OCI-M2 (cell line): ENCODE measurements at regions not wholly inside any gene's neighbourhood (a gene's known extent, or its start where the extent isn't known, plus 50 kb on each side); places are given as distances from the start of the nearest gene placed in this dataset.

Source experiments
- DNase-seq: peaks from one replicate; lab custom pipeline; 2025; ENCODE audit not compliant: unreplicated experiment; lab: John Stamatoyannopoulos, UW

DNA sequence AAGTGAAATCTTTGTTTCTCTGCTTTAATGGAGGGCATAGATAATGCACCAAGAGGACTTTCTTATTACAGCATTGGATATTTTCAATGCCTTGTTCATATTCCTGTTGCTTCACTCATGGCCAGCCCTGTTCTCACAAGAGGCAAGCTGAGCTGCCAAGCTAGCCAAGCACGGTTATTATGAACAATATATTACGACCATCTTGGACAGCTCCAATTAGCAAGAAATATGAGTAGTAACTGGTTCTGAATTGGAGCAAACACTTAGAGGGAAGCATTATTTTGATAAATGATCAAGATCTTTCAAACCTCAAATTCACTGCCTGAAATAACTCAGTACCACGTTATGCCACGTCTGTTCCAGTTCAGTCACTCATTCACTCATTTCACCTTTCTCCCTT, 159.8 kb downstream of the SETD4 start:
- DNase-seq: no peak

DNA sequence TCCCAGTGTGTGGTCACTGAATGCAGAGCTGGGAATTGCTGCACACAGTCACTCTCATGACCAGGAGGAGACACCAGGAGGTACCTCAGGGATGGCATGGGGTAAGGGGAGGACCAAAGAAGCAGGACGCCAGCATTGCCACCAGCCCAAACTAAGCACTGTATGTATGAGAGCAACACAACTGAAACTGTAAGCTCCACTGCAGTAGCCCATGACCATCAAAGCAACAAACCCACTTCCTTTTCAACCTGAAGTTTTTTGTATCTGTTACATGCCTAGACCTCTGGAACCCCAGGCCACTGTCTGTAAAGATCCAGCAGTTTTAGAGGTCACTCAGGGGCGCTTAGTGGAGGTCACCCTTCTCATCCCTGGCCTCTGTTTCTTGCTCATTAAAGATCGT, 164.3 kb downstream of the SETD4 start:
- no peak for DNase-seq

DNA sequence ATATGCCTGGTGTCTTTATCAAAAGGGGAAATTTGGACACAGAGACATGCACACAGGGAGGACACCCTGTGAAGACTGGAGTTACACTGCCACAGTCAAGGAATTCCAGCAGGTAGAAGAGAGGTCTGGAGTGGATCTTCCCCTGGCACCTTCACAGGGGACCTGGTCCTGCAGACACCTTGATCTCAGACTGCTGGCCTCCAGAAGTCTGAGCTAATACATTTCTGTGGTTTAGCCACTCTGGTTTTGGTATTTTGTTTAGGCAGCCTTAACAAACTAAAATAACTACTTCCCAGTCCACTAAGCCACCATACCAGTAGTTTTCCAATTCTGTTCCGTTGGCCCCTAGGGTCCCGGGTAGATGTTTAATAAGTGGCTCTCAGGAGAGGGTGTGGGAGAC, 164.7 kb downstream of the SETD4 start:
- no peak for DNase-seq

DNA sequence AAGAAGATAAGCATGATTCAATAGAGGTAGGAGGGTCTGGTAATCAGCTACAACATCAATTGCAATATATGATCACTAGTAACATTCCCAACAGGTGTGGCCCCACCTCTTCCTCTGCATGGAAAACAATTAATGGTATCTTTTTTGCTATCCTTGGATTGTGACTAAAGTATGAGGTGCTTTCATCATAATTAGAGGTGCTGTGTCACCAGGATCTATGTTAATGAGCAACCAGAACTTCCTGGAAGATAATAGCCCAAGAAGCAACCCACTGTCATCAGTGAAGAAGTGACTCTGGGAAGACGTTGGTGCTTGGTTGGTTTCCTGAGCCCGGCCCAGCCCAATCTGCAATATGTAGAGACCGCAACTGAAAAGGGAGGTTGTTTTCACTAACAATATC, 167.2 kb downstream of the SETD4 start:
- DNase-seq: no peak

DNA sequence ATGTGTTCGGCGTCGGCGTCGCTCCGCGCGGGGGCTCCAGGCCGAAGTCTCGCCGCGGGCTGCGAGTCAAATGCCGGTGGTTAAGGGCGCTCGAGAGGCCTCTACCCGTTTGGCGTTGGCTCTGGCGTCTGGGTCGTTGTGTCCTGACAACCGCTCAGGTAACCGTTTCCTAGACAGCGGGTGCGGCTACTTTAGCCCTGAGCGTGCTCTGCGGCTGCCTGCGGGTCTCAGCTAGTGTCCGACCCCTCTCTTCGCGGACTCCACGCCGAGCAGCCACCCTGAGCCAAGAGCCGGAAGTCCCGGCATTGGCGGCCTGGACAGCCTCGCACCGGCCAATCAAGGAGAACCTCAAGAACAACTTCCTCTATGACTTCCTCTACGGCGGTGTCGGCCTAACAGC, 173.4 kb downstream of the SETD4 start:
- no peak for DNase-seq

DNA sequence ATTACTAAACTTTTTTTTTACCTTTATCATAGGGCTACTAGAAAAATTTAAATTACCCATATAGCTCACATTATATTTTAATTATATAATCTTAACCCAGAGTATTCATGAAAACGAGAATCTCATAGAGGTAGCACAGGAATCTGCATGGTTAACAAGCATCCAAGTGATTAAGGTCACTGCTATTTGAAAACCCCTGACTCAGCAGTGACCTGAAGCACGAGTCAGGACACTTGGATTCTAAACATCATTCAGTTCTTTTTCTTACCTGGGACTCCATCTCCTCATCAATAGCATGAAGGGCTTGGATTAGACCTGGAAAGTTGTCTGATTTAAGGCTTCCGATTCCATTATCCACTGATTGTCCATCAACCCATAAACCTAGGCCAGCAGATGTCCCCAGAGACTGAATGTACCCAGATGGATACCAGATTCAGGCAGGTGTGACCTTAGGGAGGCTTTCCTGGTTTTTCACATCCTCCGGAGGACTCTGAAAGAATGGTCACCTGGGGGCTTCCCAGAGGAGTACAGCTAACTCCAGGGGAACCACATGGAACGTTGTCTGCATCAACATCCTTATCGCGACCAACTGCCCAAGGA, 174.3 kb downstream of the SETD4 start:
- no peak for DNase-seq

DNA sequence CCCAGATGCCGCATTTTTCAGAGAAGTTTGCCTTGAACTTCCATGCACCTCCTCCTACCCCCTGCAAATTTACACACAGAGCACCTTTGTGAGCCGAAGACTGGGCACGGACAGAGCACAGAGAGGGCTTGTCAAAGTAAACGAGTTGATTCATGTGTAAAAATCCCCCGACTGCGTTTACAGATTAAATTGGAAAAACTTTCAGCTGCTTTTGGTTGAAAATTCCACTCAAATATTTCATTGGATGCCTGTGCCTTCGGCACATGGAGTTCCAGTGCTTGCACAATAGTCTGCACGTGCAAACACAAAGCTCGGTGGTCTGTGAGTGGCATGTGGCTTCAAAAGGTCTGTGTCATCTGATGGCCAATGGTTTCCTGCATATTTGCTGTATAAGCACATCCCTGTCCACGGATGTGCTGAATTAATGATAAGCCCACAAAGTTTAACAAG, 177.5 kb downstream of the SETD4 start:
- no peak for DNase-seq

DNA sequence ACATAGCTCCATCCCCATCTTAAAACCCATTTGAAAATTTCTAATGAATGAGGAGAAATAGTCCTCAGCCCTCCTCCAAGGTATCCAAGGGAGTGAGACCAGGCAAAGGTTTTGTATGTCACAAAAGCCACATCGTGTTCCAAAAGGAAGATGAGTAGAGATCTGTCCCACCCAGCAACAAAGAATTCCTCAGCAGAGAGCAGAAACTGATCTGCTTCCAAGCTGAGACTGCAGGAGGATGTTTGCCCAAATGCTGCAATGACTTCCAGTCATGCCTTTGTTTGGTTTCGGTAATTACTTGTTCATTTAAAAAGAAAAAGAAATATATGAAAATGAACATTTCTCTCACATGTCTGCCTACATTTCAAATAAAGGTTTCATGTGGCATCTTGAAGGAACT, 186.9 kb downstream of the SETD4 start:
- DNase-seq: no peak

DNA sequence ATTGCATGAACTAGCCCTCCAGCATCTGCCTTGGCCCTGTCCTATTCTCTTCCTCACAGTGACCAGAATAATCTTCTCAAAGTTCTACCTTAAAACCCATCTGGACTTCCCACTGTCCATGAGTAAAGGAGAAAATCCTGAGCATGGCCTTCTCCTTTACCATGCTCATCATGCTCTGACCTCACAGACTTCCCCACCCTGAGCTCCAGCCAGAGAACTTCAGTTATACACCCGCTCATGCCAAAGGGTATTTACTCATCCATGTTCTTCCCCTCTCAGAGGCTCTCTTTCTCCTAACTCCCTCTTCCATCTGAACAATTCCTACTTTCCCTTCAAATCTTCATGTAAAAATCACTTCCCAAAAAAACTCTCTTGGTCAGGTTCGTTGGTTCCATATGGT, 188.4 kb downstream of the SETD4 start:
- no peak for DNase-seq

DNA sequence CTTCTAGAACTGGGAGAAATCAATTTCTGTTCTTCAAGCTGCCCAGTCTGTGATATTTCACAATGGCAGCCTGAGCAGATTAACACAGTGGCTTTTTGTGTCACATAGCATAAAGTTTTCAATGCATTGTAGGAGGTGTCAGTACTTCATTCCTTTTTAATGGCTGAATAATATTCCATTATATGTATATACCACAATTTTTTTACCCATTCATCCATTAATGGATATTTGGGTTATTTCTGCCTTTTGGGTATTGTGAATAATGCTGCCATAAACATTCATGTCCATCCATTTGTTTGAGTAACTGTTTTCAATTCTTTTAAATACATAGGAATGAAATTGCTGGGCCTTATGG, 191.5 kb downstream of the SETD4 start:
- DNase-seq: no peak

DNA sequence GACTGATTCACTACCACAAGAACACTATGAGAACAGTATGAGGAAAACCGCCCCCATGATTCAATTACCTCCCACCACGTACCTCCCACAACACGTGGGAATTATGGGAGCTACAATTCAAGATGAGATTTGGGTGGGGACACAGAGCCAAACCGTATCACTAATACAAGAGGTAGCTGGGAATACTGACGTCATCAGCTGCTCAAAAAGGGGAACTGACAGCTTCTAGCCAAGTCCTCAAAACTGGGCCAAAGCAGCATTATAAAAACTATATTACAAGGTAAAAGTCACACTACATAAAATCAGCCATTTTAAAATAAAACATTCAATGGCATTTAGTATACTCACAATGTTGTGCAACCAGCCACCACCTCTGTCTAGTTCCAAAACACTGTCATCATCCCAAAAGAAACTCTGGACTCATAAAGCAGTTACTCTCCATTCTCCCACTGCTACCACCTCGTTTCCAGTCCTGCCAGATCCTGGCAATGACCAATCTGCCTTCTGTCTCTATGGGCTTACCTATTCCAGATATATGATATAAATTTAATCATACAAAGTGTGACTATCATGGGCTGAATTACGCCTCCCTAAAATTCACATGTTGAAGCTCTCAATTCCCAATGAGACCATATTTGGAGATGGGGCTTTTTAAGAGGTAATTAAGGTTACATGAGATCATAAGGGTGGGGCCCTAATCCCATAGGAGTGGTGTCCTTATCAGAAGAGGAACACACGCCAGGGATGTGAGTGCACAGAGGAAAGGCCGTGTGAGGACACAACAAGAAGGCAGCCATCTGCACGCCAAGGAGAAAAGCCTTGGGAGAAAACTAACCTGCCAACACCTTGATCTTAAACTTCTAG, 192.1 kb downstream of the SETD4 start:
- no peak for DNase-seq

DNA sequence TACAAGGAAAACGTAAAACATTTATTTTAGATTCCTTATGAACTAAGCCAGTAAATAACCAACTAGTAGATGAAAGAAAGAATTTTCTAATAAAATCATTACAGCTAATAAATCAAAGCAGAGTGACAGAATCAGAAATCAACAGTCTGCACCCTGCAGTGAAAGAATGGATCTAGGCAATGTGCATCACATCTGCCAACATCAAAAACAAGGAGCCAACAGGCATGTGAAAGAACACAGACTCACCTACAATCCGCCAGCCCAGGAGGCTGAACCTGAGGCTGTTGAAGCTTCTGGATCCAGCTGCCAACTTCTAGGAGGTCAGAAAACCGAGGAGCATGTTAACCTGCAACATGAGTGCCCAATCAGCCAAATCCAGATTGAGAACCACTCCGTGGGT, 196.3 kb downstream of the SETD4 start:
- DNase-seq: no peak

DNA sequence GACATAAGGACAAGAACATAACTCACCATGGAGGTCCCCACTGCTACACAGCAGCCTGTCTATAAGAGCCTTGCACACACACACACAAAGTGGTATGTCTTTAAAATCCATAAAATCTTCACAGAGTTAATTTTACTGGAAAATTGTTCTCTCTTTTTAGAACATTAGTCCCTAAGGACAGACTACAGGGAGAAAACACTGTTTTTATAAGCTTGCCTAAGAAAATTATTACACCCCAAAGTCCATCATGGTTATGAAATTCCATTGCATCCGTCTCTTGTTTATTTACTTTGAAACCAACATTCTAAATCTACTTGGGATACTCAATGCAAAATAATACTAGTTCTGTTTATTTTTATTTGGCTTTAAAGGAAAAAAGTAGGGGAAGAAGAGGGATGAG, 197.4 kb downstream of the SETD4 start:
- no peak for DNase-seq

DNA sequence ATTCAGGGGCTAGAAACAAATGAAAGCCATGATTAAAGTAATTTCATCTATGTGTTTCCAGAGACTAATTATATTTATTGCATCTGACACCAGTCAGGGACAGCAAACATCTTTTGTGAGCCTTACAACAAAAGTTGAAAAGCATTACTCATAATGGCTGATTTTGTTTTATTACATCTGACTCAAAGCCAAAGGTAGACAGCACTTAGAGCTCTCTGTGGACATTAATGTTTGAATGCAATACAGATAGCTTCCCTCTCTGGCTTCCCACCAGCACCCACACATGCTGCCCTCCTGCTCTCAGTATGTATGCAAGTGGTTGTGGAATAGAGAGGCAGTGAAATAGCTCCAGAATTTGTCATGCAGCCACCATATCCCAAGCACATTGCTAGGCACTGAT, 198.7 kb downstream of the SETD4 start:
- DNase-seq: no peak

DNA sequence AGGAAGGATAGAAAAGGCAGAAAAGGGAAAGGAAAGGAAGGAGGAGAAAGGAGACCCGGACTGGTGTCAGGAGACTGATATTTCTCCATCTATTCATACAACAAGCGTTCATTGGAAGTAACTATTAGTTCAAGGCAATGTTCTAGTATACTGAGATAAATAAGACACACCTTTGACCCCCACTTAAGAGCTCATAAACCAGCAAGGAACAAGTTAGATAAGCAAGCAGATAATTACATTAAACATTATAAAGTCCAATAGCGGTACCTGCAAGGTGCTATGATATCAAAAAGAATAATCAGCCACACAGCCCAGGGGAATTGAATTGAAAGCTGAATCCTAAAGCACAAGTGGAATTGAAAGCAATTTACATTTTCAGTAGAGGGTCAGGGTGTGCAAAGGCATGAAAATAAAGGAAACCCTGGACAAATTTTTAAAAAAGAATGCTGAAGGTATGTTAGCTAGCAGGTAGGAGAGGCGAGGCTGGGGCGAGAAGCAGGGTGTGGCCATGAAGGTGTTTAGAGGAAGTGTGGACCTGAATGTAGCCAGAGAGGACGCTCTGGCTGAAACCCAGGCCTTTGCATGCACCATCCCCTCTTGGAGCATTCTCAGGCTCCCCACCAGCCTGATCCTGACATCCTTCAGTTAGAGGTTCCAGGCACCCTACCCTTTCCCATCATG, 200.0 kb downstream of the SETD4 start:
- no peak for DNase-seq

DNA sequence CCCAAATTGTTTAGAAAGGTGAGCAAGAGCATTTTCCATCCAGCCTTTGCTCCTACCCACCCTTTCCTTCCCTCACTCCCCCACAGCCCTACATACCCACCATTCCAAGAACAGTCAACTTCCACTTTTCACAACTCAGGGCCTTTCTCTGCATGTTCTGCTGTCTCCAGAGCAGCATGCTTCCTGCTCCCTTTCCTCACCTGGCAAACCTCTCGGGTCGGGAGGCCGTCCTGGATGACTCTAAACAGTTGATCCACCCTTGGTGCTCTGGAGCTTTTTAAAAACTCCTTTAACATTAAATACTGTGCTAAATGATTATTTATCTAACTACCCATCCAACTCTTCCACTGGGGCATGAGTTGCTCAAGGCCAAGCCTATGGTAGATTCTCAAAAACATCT, 200.6 kb downstream of the SETD4 start:
- DNase-seq: no peak

DNA sequence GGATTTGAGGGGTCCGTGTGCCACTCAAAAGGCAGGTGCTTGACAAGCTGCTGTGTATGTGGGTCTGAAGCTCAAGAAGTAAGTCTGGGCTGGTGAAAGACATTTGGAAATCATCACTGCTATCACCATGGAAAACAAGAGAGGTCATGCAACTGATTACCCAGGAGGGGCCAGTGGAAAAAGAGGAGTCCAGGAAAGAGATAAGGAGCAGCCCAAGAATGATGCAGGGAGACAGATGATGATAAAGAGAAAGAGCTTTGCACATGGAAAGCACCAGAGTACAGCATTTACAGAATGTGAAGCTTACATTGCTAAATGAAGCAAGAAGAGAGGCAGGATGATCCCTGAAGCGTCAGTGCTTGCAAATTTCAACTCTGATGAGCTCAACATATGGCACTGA, 203.2 kb downstream of the SETD4 start:
- DNase-seq: no peak

DNA sequence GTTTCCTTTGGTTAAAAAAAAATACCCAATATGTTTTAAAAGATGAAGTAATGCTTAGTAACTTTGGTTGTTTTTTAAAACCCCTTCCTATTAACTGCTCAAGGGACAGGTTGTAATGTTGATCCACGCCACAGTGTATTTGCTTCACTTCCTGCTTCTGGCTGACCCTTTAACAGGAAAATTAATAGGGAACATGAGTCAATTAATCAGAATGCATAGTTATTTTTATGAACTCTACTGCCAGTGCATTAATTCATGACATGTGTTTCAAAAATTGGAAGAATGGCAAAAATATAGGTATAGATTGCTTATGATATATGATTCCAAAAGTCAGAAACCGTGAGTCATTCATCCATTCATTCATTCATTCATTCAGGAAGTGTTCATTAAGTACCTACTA, 204.8 kb downstream of the SETD4 start:
- no peak for DNase-seq

DNA sequence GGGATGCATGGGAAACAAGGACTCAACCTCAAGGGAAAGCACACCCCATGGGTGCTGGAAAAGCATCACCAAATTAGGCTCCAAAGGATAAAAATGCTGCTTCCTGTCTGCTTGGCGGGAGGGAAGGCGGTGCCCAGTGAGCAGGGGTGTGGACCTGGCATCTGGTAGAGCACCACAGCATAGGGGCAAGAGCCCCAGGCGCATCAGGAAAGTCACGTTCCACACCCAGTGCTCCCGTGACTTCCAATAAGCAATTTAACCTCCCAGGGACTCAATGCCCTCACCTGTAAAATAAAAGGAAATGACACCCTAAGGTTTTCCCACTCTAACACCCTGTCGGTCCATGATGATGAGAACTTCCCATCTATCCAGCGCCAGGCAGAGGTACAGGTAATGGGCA, 206.0 kb downstream of the SETD4 start:
- DNase-seq: no peak

DNA sequence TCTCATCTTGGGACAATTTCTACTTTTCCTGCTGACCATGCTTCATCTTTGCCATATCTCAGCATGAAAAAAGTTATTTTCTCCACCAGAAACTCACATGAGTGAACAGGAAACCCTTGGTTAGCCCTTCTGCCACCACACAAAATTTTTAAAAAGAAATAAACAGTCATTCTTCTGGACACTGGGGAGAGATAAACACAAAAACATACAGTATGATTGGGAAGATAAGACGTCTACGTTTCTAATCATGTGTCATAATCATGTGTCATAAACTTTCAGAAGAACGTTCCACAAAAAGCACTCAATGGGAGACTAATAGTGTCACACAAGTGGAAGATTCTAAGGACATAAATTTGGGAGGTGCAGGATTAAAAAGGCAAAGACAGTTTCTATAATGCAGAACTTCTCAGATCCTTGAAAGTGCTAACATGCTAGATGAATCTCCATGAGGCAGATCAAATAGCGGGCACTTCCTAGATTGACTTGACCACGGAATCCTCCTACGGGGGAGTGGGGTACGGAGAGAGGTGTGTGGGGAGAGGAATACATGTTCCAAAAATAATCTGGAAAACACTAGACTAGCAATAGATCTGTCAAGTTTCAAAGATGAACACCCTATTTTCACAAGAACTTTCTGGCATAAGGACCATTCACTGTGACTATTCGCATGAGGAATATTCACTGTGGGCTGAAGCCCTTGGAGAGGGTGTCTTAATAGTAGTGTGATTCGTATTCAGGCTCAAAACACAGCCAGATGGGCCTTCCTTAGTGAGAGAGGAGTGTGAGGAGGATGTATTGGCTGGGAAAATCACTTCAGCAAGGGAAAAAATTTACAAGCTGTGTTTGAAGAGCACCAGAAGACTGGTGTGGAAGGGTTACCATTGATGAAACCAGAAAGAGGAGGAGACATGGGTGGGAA, 206.7 kb downstream of the SETD4 start:
- DNase-seq: no peak

DNA sequence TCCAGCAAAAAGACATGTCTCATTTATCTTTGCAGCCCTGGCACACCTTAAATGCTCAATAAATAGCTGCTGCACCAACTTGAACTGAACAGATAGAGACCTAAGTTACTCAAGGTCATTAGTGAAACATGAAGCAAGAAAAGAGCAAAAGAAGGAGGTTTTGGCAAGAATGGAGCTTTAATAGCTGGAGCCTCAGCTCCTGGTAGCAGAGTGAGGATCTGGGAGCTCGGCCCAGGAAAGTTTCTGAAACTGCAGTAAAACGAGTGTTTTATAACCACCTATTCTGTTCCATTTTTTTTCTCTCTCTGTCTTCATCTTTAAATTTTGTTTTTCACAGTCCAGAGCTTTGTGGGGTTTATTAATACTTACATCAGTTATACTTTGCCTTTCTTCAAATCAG, 207.5 kb downstream of the SETD4 start:
- no peak for DNase-seq
